IMR-90 (cell line): ENCODE measurements at regions not wholly inside any gene's neighbourhood (a gene's known extent, or its start where the extent isn't known, plus 50 kb on each side); places are given as distances from the start of the nearest gene placed in this dataset.

Source experiments
- ATAC-seq: fragments of 200-7000 bp; cut with Tn5 transposase; 2 replicates; pipeline ENCODE4 v1.9.1; 2020; ENCODE audit warnings: low read depth, mild to moderate bottlenecking, moderate library complexity
- BruUV-seq: library from RNA; stranded (reverse); fragments of 400-500 nt; replicated peaks from 2 replicates; lab custom pipeline; 2021; lab: Mats Ljungman, UMichigan
- CTCF ChIA-PET: fragments of 300-600 bp; formaldehyde crosslinking; extraction: SDS; loops from one replicate; lab custom pipeline; 2021; ENCODE audit warnings: antibody characterized with exemption; lab: Yijun Ruan, JAX
- POLR2A ChIA-PET: fragments of 300-600 bp; sonication (Branson Sonifier 250); formaldehyde crosslinking; loops from one replicate; lab custom pipeline; 2022; ENCODE audit warnings: antibody characterized with exemption; ENCODE audit not compliant: unreplicated experiment; lab: Charles Lee
- DNase-seq: peaks from one replicate; pipeline ENCODE4 v3.0.0; 2013
- H2AFZ ChIP-seq: replicated peaks from 2 replicates; pipeline ENCODE3; 2013; ENCODE audit warnings: low read length, mild to moderate bottlenecking; ENCODE audit not compliant: poor library complexity
- H2AK5ac ChIP-seq: 2 replicates; pipeline ENCODE4 v1.6.1; 2013; ENCODE audit warnings: low read depth, low read length, inconsistent platforms
- H2AK9ac ChIP-seq: replicated peaks from 2 replicates; pipeline ENCODE3; 2013; ENCODE audit warnings: mild to moderate bottlenecking, low read depth, low read length, moderate library complexity; ENCODE audit not compliant: poor library complexity
- H2BK120ac ChIP-seq: 2 replicates; pipeline ENCODE4 v1.6.1; 2013; ENCODE audit warnings: low read depth, low read length, inconsistent platforms
- H2BK15ac ChIP-seq: 3 replicates; pipeline ENCODE4 v1.6.1; 2013; ENCODE audit warnings: low read depth, low read length, inconsistent platforms
- H2BK20ac ChIP-seq: 2 replicates; pipeline ENCODE4 v1.6.1; 2013; ENCODE audit warnings: low read depth, mild to moderate bottlenecking, inconsistent platforms, low read length, moderate library complexity
- H2BK5ac ChIP-seq: 2 replicates; pipeline ENCODE4 v1.6.1; 2013; ENCODE audit warnings: mild to moderate bottlenecking, low read depth, low read length, inconsistent platforms; ENCODE audit not compliant: poor library complexity, severe bottlenecking
- H3K14ac ChIP-seq: replicated peaks from 2 replicates; pipeline ENCODE4 v1.6.1; 2013; ENCODE audit warnings: low read depth, low read length, inconsistent platforms
- H3K18ac ChIP-seq: 2 replicates; pipeline ENCODE4 v1.6.1; 2013; ENCODE audit warnings: low read depth, low read length, control low read depth
- H3K23ac ChIP-seq: 2 replicates; pipeline ENCODE4 v1.6.1; 2013; ENCODE audit warnings: low read depth, low read length, inconsistent platforms
- H3K27ac ChIP-seq: 2 replicates; pipeline ENCODE4 v1.5.1; 2013; ENCODE audit warnings: mild to moderate bottlenecking, control low read depth, low read length; ENCODE audit not compliant: insufficient read depth
- H3K27me3 ChIP-seq: 2 replicates; pipeline ENCODE4 v1.6.1; 2013; ENCODE audit warnings: low read length; ENCODE audit not compliant: control insufficient read depth, insufficient read depth
- H3K36me3 ChIP-seq: 2 replicates; pipeline ENCODE4 v1.6.1; 2013; ENCODE audit warnings: low read length, mixed read lengths; ENCODE audit not compliant: control insufficient read depth, insufficient read depth
- H3K4ac ChIP-seq: 2 replicates; pipeline ENCODE4 v1.6.1; 2013; ENCODE audit warnings: low read depth, low read length, inconsistent platforms
- H3K4me1 ChIP-seq: 2 replicates; pipeline ENCODE4 v1.6.1; 2013; ENCODE audit warnings: low read length, mixed read lengths; ENCODE audit not compliant: control insufficient read depth, insufficient read depth
- H3K4me2 ChIP-seq: 2 replicates; pipeline ENCODE4 v1.6.1; 2013; ENCODE audit warnings: low read depth, mild to moderate bottlenecking, control low read depth, low read length, moderate library complexity
- H3K4me3 ChIP-seq: 2 replicates; pipeline ENCODE4 v1.5.1; 2013; ENCODE audit warnings: low read depth, mild to moderate bottlenecking, control low read depth, low read length, moderate library complexity; ENCODE audit not compliant: insufficient read depth
- H3K56ac ChIP-seq: 2 replicates; pipeline ENCODE4 v1.6.1; 2013; ENCODE audit warnings: low read length, inconsistent platforms; ENCODE audit not compliant: insufficient read depth; ENCODE audit errors: extremely low read depth
- H3K79me1 ChIP-seq, 2 experiments: 2 replicates each; pipeline ENCODE4 v1.6.1; 2013; ENCODE audit warnings: low read length in 2 of 2, inconsistent platforms in 1 of 2, low read depth in 1 of 2
- H3K9ac ChIP-seq: 2 replicates; pipeline ENCODE4 v1.6.1; 2013; ENCODE audit warnings: low read depth, low read length, control low read depth
- H3K9me1 ChIP-seq: 2 replicates; pipeline ENCODE4 v1.6.1; 2013; ENCODE audit warnings: low read length, inconsistent platforms; ENCODE audit not compliant: insufficient read depth
- H3K9me3 ChIP-seq: 2 replicates; pipeline ENCODE4 v1.6.1; 2013; ENCODE audit warnings: low read length; ENCODE audit not compliant: control insufficient read depth, insufficient read depth
- H4K20me1 ChIP-seq: 2 replicates; pipeline ENCODE4 v1.6.1; 2013; ENCODE audit warnings: low read length, inconsistent platforms; ENCODE audit not compliant: insufficient read depth
- H4K5ac ChIP-seq: 2 replicates; pipeline ENCODE4 v1.6.1; 2013; ENCODE audit warnings: mild to moderate bottlenecking, low read depth, low read length, control low read depth
- H4K8ac ChIP-seq, 2 experiments: 2 replicates each; pipeline ENCODE4 v1.6.1; 2013; ENCODE audit warnings: low read depth in 2 of 2, low read length in 2 of 2, control low read depth in 1 of 2, inconsistent platforms in 1 of 2
- H4K91ac ChIP-seq: 2 replicates; pipeline ENCODE4 v1.6.1; 2013; ENCODE audit warnings: low read depth, low read length, inconsistent platforms; ENCODE audit not compliant: insufficient read depth
- BHLHE40 ChIP-seq: fragments of 150-350 bp; IDR thresholded peaks from 2 replicates; pipeline ENCODE4 v1.6.1; 2016; ENCODE audit warnings: mild to moderate bottlenecking, low read depth, low read length
- CEBPB ChIP-seq: IDR thresholded peaks from 2 replicates; pipeline ENCODE4 v1.6.1; 2012; ENCODE audit warnings: low read depth, low read length, improper control_type of control experiment
- CHD1 ChIP-seq: IDR thresholded peaks from 2 replicates; pipeline ENCODE4 v1.6.1; 2012; ENCODE audit warnings: low read depth, low read length, improper control_type of control experiment
- FOS ChIP-seq: fragments of 150-350 bp; IDR thresholded peaks from 2 replicates; pipeline ENCODE4 v1.6.1; 2016; ENCODE audit warnings: low read depth, low read length
- NFE2L2 ChIP-seq: fragments of 150-350 bp; IDR thresholded peaks from 2 replicates; pipeline ENCODE4 v1.6.1; 2016; ENCODE audit warnings: low read depth, mild to moderate bottlenecking, low read length
- POLR2A ChIP-seq: IDR thresholded peaks from 2 replicates; pipeline ENCODE4 v1.6.1; 2012; ENCODE audit warnings: mild to moderate bottlenecking, low read depth, low read length
- RAD21 ChIP-seq: IDR thresholded peaks from 2 replicates; pipeline ENCODE4 v1.6.1; 2012; ENCODE audit warnings: low read length, improper control_type of control experiment
- RFX5 ChIP-seq: IDR thresholded peaks from 2 replicates; pipeline ENCODE4 v1.8.0; 2012; ENCODE audit warnings: low read depth, mild to moderate bottlenecking, low read length, moderate library complexity
- SMC3 ChIP-seq: fragments of 150-350 bp; IDR thresholded peaks from 2 replicates; pipeline ENCODE4 v1.6.1; 2016; ENCODE audit warnings: low read depth, mild to moderate bottlenecking, antibody characterized with exemption, low read length, moderate library complexity
- WGBS, 2 experiments: methylation state at CpG; one replicate each; pipeline versions ENCODE4 v1.1.5 to v1.1.7; 2013; ENCODE audit warnings: missing lambda C conversion rate in 2 of 2; ENCODE audit not compliant: insufficient read length in 1 of 2; ENCODE audit errors: extremely low coverage in 2 of 2; 5-methylcytosine and 5-hydroxymethylcytosine counted together
- dilution Hi-C: fragments of 300-500 bp; cut with HindIII; formaldehyde crosslinking; loops from one replicate; pipeline ENCODE4 v1.14.3; 2018; ENCODE audit warnings: low sequenced_read_pairs; ENCODE audit not compliant: unreplicated experiment
- in situ Hi-C: fragments of 300-500 bp; cut with MboI; formaldehyde crosslinking; loops from 3 replicates; pipeline ENCODE4 v1.14.3; 2019; ENCODE audit warnings: low sequenced_read_pairs, inconsistent platforms, mixed read lengths
- intact Hi-C: fragments of 100-400 bp; cut with micrococcal nuclease; formaldehyde crosslinking; loops from 2 replicates; pipeline ENCODE4 v1.10.0; 2022
- TF ChIP-seq, protein P1 (sequence below): fragments of 150-350 bp; IDR thresholded peaks from 2 replicates; pipeline ENCODE4 v1.6.1; 2017; ENCODE audit warnings: mild to moderate bottlenecking, antibody characterized with exemption, low read length, low read depth
- TF ChIP-seq, protein P2 (sequence below): conservative IDR thresholded peaks from 2 replicates; pipeline ENCODE4 v1.5.1; 2012; ENCODE audit warnings: mild to moderate bottlenecking, low read depth, low read length, improper control_type of control experiment
- TF ChIP-seq, protein P3 (sequence below): fragments of 150-350 bp; IDR thresholded peaks from 2 replicates; pipeline ENCODE4 v1.6.1; 2016; ENCODE audit warnings: low read depth, mild to moderate bottlenecking, low read length, moderate library complexity, borderline replicate concordance

DNA sequence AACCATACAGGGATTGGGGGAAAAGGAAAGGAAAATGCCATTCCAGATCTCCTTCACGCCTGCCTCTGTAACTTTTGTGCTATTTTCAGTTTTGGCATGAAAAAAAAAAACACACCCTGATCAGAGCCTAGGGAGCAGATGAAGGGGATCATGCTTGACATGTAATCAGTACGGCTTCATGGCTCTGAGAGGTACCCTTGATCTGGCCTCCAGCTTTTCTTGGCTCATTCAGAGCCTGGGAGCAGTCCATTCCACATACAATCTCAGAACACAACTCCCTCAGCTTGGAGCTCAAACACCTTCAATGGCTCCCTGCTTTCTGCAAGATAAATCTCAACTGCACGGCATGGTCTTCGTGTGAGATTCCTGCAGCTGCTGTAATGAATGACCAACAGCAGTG lies 422.8 kb upstream of the ZMIZ1 start:
- H3K18ac ChIP-seq = no peak overlapping the region
- H3K36me3 ChIP-seq = no peaks in the 10 kb centered on the region
- TF ChIP-seq POLR2A (no peak), SMC3 (no peak), NFE2L2 (no peak), CEBPB (no peak), CHD1 (no peak), RFX5 (no peak), BHLHE40 (no peak), FOS (no peak), RAD21 (no peak)
- TF ChIP-seq, protein P1, sequence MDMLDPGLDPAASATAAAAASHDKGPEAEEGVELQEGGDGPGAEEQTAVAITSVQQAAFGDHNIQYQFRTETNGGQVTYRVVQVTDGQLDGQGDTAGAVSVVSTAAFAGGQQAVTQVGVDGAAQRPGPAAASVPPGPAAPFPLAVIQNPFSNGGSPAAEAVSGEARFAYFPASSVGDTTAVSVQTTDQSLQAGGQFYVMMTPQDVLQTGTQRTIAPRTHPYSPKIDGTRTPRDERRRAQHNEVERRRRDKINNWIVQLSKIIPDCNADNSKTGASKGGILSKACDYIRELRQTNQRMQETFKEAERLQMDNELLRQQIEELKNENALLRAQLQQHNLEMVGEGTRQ = no peak
- TF ChIP-seq, protein P2, sequence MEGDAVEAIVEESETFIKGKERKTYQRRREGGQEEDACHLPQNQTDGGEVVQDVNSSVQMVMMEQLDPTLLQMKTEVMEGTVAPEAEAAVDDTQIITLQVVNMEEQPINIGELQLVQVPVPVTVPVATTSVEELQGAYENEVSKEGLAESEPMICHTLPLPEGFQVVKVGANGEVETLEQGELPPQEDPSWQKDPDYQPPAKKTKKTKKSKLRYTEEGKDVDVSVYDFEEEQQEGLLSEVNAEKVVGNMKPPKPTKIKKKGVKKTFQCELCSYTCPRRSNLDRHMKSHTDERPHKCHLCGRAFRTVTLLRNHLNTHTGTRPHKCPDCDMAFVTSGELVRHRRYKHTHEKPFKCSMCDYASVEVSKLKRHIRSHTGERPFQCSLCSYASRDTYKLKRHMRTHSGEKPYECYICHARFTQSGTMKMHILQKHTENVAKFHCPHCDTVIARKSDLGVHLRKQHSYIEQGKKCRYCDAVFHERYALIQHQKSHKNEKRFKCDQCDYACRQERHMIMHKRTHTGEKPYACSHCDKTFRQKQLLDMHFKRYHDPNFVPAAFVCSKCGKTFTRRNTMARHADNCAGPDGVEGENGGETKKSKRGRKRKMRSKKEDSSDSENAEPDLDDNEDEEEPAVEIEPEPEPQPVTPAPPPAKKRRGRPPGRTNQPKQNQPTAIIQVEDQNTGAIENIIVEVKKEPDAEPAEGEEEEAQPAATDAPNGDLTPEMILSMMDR = no peak
- TF ChIP-seq, protein P3, sequence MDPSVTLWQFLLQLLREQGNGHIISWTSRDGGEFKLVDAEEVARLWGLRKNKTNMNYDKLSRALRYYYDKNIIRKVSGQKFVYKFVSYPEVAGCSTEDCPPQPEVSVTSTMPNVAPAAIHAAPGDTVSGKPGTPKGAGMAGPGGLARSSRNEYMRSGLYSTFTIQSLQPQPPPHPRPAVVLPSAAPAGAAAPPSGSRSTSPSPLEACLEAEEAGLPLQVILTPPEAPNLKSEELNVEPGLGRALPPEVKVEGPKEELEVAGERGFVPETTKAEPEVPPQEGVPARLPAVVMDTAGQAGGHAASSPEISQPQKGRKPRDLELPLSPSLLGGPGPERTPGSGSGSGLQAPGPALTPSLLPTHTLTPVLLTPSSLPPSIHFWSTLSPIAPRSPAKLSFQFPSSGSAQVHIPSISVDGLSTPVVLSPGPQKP = no peak
- no peak overlapping the region for H3K9ac ChIP-seq
- WGBS, 2 experiments = no CpG with 5 or more reads among the region's 4 CpGs
- H2AK9ac ChIP-seq = no peak overlapping the region
- peaks cover 3% of the 10 kb centered on the region for H3K9me3 ChIP-seq
- DNase-seq (no peak), ATAC-seq (no peak)
- H2BK20ac ChIP-seq = no peak overlapping the region
- POLR2A ChIA-PET = no interaction called here
- H2BK5ac ChIP-seq = no peak overlapping the region
- H4K8ac ChIP-seq = no peak overlapping the region
- no peaks in the 10 kb centered on the region for H4K20me1 ChIP-seq
- no peak overlapping the region for H2AFZ ChIP-seq
- H4K5ac ChIP-seq = no peak overlapping the region
- in situ Hi-C loops = no loop called here
- H3K4me2 ChIP-seq = no peak overlapping the region
- dilution Hi-C loops = no loop called here
- no peak overlapping the region for H2AK5ac ChIP-seq
- H3K9me1 ChIP-seq = peaks cover 16% of the 10 kb centered on the region
- H3K23ac ChIP-seq = no peak overlapping the region
- H3K4ac ChIP-seq = no peak overlapping the region
- H3K4me1 ChIP-seq = peaks cover 6% of the 10 kb centered on the region
- H3K4me3 ChIP-seq = no peak overlapping the region
- CTCF ChIA-PET = no interaction called here
- no peak overlapping the region for H3K27ac ChIP-seq
- H2BK120ac ChIP-seq = no peak overlapping the region
- no peak overlapping the region; the same call in 2 of the 3 replicates for H2BK15ac ChIP-seq
- no peak overlapping the region for H3K14ac ChIP-seq
- intact Hi-C loops = no loop called here
- H4K91ac ChIP-seq = no peak overlapping the region
- no peaks in the 10 kb centered on the region for H3K79me1 ChIP-seq
- H3K56ac ChIP-seq = no peak overlapping the region
- BruUV-seq = no TSS peak
- peaks cover 15% of the 10 kb centered on the region for H3K27me3 ChIP-seq
